ENCODE measurements at regions not wholly inside any gene's neighbourhood (a gene's known extent, or its start where the extent isn't known, plus 50 kb on each side); places are given as distances from the start of the nearest gene placed in this dataset.
"Not testable (repeated sequence)": the region's sequence is repeated elsewhere in the genome, so short reads cannot be mapped to it uniquely, and the experiment has no call there.

DNA sequence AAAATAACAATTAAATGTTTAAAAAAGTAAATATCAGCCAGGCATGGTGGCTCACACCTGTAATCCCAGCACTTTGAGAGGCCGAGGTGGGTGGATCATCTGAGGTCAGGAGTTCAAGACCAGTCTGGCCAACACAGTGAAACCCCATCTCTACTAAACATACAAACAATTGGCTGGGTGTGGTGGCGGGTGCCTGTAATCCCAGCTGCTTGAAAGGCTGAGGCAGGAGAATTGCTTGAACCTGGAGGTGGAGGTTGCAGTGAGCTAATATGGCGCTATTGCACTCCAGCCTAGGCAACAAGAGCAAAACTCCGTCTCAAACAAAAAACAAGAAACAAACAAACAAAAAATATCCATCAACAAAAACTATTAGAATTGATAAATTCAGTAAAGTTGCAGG lies 77.5 kb downstream of the SNX5 start:
- H3K9me3 Mint-ChIP-seq; POLR2A ChIA-PET; DNase-seq; H3K27ac Mint-ChIP-seq; H3K4me1 Mint-ChIP-seq; H3K4me3 Mint-ChIP-seq; ATAC-seq (ENCODE audit: low read depth); H3K36me3 Mint-ChIP-seq: not testable (repeated sequence)
- peaks cover 20% of the 10 kb centered on the region for H3K27me3 Mint-ChIP-seq

DNA sequence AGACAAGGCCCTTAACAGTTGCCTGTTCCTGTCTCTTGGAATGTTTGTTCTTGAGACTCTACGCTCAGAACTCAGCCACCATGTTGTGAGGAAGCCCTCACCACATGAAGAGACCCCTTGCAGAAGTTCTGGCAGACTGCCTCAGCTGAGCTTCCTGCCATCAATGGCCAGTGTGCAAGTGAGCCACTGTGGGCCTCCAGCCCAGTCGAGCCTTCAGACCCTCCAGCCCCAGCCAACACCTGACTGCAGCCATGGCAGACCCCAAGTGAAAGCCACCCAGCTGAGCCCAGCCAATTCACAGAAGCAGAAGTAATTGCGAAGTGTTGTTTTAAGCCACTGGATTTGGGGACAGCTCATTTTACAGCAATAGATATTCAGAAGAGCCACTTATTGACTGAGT lies 78.3 kb downstream of the SNX5 start:
- POLR2A ChIA-PET, result no interaction called here
- no peak for DNase-seq
- Mint-ChIP-seq H3K36me3 (peaks cover 1% of the 10 kb centered on the region), H3K27me3 (peaks cover 18% of the 10 kb centered on the region), H3K4me1 (peaks cover under 1% of the 10 kb centered on the region), H3K4me3 (no peak overlapping the region), H3K27ac (no peak overlapping the region), H3K9me3 (peaks cover 5% of the 10 kb centered on the region)
- ATAC-seq (ENCODE audit: low read depth), result no peak

DNA sequence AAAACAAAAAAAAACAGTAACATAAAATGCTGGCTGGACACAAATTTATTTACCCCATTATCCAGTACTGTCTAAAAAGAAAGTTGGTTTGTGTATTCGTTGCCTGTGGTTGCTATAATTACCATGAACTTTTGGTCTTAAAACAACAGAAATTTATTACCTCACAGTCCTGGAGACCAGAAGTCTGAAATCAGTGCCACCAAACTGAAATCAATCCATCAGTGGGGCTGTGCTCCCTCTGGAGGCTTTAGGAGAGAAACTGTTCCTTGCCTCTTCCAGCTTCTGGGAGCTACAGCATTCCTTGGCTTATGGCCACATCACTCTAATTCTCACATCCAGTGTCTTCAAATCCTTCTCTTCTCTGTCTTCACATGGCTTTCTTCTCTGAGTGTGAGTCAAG lies 79.4 kb downstream of the SNX5 start:
- DNase-seq, result no peak
- POLR2A ChIA-PET, result no interaction called here
- no peak for ATAC-seq (ENCODE audit: low read depth)
- Mint-ChIP-seq H3K27me3 (peaks cover 17% of the 10 kb centered on the region), H3K4me1 (no peaks in the 10 kb centered on the region), H3K4me3 (no peak overlapping the region), H3K36me3 (peaks cover 1% of the 10 kb centered on the region), H3K27ac (no peak overlapping the region), H3K9me3 (peaks cover 5% of the 10 kb centered on the region)

DNA sequence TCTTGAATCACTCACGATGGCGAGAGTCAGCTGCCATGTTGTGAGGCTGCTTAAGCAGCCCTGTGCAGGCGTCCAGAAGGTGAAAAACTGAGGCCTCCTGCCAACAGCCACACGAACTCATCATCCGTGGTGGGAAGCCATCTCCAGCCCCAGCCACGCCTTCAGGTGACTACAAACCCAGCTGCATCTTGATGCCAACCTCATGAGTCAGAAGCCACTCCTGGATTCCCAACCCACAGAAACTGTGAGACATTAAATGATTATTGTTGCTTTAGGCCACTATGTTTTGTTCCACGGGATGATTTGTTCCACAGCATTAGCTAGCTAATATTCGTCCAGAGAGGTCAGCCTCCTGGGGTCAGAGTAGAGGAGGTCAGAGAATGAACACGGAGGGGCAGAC lies 80.5 kb downstream of the SNX5 start:
- peaks cover 17% of the 10 kb centered on the region for H3K27me3 Mint-ChIP-seq
- POLR2A ChIA-PET, result no interaction called here

DNA sequence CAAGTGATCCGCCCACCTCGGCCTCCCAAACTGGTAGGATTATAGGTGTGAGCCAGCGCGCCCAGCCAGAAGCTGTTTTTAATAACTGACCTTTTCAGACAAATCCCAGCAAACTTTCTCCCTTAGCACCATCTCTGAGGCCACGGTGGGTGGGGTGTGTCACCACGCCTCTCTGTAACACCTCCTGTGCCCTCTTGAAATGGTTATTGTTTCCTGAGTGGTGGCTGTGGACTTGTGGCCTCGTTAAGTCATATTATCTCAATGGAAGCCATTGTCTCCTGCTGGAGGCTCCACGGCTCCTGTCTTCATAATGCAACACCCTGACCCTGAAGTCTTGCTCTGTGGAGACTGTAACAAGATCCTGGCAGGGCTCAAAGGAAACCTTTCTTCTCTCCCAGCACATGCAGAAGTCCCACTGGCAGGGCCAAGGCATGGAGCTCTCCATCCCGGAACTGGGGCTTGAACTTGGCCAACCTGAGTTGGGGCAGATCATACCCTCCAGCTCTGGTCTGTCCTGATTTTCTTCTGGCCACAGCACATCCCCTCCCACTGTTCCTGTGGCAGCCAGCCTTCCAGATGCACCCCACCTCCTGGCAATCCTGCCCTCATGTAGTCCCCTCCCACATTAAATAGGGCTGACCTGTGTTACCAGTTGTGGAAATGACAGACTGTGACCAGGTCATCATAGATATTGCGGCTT lies 81.1 kb downstream of the SNX5 start:
- H3K4me1 Mint-ChIP-seq, result no peaks in the 10 kb centered on the region

More for the DNA sequence above, 80.5 kb downstream of the SNX5 start:
- peaks cover 5% of the 10 kb centered on the region for H3K9me3 Mint-ChIP-seq
- no peak overlapping the region for H3K4me3 Mint-ChIP-seq
- H3K4me1 Mint-ChIP-seq, result no peaks in the 10 kb centered on the region
- no peak for ATAC-seq (ENCODE audit: low read depth)
- H3K27ac Mint-ChIP-seq, result no peak overlapping the region
- H3K36me3 Mint-ChIP-seq, result peaks cover 1% of the 10 kb centered on the region
- DNase-seq, result no peak

DNA sequence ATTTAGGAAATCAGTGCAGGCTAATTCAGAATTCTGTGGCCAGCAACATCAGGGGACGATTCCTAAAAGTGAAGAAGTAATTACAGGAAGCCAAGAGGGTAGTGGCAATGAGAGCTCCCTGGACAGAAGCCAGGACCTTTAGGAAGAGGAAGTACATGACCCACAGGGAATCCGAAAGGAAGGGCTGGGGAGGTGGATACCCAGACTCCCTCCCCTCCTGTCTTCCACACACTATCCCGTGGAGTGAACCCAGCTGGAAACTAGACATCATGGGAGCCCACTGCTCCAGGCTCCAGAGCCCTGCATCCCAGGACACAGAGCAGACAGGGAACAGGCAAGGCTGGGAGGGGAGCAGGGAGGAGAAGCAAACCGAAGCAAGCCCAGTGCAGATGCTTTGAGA lies 83.0 kb downstream of the SNX5 start:
- peaks cover 5% of the 10 kb centered on the region for H3K9me3 Mint-ChIP-seq
- H3K27ac Mint-ChIP-seq, result no peak overlapping the region
- peaks cover 7% of the 10 kb centered on the region for H3K27me3 Mint-ChIP-seq
- DNase-seq (no peak), ATAC-seq (ENCODE audit: low read depth) (no peak)
- POLR2A ChIA-PET, result no interaction called here
- no peak overlapping the region for H3K4me3 Mint-ChIP-seq
- no peaks in the 10 kb centered on the region for H3K4me1 Mint-ChIP-seq
- H3K36me3 Mint-ChIP-seq, result peaks cover 1% of the 10 kb centered on the region

More for the DNA sequence above, 81.1 kb downstream of the SNX5 start:
- DNase-seq (no peak), ATAC-seq (ENCODE audit: low read depth) (no peak)
- Mint-ChIP-seq H3K27ac (no peak overlapping the region), H3K4me3 (no peak overlapping the region), H3K9me3 (peaks cover 5% of the 10 kb centered on the region), H3K36me3 (peaks cover 1% of the 10 kb centered on the region), H3K27me3 (peaks cover 17% of the 10 kb centered on the region)
- POLR2A ChIA-PET, result no interaction called here

DNA sequence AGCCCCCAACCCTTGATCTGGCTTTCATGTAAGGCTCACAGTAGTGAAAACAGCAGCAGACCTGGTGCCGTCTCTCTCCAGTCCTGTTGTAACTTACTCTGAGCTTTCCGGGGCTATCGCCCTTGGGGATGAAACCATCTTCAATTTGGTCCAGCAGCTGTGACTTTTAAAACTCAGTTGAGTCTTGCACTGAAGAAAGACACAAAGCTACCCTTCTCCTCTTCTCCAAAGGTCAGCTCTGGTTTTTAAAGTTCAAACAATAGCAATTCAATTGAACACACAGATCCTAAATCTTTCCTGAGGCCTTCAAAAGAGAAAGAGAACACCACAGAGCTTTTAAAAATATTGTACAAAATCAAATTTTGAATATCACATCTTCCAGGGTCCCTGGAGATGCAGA lies 83.5 kb downstream of the SNX5 start:
- POLR2A ChIA-PET, result interaction anchor here (0.6 kb wide), 1 partner anchor 103 kb away, joined by 9 read pairs; no protein-coding TSS in a partner anchor
- H3K9me3 Mint-ChIP-seq, result peaks cover under 1% of the 10 kb centered on the region
- peaks cover 1% of the 10 kb centered on the region for H3K36me3 Mint-ChIP-seq
- no peak overlapping the region for H3K4me3 Mint-ChIP-seq
- ATAC-seq (ENCODE audit: low read depth), result no peak
- peaks cover 7% of the 10 kb centered on the region for H3K27me3 Mint-ChIP-seq
- no peaks in the 10 kb centered on the region for H3K4me1 Mint-ChIP-seq
- DNase-seq, result no peak
- H3K27ac Mint-ChIP-seq, result no peak overlapping the region

DNA sequence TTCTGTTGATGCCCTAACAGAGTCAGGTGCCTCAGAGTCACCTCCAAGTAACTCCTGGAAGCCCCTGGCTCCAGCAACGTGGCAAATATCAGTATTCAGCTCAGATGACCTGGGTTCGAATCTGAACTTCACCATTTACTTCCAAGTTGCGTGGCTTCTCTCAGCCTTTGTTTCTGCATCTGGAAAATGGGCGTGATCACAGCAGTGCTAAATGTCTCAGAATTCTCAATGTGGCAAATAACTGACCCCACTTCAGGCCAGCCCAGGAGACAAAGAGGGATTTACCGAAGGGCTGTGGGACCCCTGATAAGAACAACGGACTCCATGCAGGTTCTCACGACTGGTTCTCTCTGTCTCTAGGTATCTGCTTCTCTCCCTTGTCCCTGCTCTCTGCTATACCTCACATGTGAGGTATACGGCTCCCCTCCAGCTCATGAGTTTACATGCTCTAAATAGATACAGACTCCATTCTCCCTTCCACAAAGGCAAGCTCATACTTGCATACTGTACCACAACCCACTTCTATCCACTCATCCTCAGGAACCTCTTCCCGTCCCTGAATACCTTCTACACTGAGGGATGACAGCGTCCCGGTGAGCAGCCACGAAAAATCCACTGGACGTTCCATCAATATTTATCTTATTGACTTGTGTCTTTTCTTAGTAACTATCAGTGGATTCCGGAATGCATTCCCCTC lies 84.1 kb downstream of the SNX5 start:
- POLR2A ChIA-PET, result interaction anchor here (0.6 kb wide), 1 partner anchor 104 kb away, joined by 9 read pairs; no protein-coding TSS in a partner anchor
- H3K4me3 Mint-ChIP-seq, result no peak overlapping the region
- H3K27ac Mint-ChIP-seq, result no peak overlapping the region
- ATAC-seq (ENCODE audit: low read depth), result no peak
- H3K36me3 Mint-ChIP-seq, result peaks cover under 1% of the 10 kb centered on the region
- DNase-seq, result no peak
- no peaks in the 10 kb centered on the region for H3K9me3 Mint-ChIP-seq
- no peaks in the 10 kb centered on the region for H3K4me1 Mint-ChIP-seq
- H3K27me3 Mint-ChIP-seq, result peaks cover 4% of the 10 kb centered on the region

DNA sequence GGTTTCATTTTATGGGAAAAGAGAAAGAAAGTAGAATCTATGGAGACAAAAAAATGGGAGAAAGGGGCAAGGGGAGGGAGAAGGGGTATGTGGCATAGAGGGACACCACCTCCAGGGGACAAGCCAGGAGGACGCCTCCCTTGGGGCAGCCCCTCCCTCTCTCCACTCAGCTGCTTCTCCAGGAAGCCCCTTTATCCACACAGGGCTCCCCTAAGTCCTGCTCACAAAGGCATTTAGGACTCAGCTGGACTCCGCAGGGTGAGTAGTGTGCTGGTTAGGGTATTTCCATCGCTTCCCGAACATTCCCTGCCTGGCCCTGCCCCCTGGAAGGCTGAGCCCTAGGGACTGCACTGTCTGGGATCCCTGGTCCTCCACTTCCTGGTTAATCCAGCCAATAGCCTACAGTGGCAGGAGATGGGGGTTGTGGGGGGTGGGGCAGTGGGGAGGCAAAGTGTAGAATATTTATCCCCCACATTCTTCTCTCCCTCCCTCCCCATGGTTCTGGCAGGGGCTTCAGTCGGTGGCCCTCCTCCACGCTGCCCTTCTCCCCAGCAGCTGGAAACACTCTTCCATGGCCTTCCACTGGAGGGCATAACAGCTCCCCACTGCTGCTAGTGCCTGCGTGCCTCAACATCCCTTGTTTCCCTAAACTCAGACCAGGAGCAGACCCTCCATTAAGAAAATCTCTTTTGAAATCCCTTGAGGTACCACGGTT lies 84.8 kb downstream of the SNX5 start:
- Mint-ChIP-seq H3K4me3 (no peak overlapping the region), H3K27me3 (peaks cover 3% of the 10 kb centered on the region), H3K36me3 (no peaks in the 10 kb centered on the region), H3K9me3 (no peaks in the 10 kb centered on the region), H3K27ac (no peak overlapping the region), H3K4me1 (peaks cover 5% of the 10 kb centered on the region)
- no peak for ATAC-seq (ENCODE audit: low read depth)
- DNase-seq, result no peak
- POLR2A ChIA-PET, result no interaction called here

DNA sequence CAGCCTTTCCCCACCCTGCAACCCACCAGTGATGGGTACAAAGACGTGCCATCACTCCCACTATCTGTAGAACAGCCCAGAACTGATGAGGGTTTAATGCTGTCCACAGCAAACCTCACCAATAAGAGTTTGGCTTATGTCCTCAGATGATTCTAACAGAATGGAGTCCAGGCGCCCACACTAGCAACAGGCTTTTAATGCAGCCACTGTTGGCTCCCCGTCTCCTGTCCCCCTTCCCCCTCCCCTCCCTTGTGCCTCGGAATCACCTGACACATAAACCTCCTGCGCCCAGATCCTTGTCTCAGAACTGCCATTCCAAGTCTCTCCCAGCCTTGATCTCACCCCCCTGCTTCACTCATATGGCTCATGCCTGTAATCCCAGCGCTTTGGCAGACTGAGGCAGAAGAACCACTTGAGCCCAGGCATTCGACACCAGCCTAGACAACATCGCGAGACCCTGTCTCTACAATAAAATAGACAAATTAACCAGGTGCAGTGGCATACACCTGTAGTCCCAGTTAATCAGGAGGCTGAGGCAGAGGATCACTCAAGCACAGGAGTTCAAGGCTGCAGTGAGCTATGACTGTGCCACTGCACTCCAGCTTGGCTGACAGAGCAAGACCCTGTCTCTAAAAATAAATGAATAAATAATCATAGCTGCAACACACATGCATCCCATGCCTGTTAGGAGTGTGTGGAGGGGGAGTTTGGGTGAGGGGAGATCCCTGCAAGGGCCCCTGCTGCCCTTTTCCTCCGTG lies 85.6 kb downstream of the SNX5 start:
- POLR2A ChIA-PET, result no interaction called here
- no peaks in the 10 kb centered on the region for H3K36me3 Mint-ChIP-seq
- no peak overlapping the region for H3K4me3 Mint-ChIP-seq
- ATAC-seq (ENCODE audit: low read depth) (no peak), DNase-seq (no peak)
- no peak overlapping the region for H3K27ac Mint-ChIP-seq
- H3K9me3 Mint-ChIP-seq, result no peaks in the 10 kb centered on the region
- peaks cover 3% of the 10 kb centered on the region for H3K27me3 Mint-ChIP-seq
- H3K4me1 Mint-ChIP-seq, result peaks cover 8% of the 10 kb centered on the region

DNA sequence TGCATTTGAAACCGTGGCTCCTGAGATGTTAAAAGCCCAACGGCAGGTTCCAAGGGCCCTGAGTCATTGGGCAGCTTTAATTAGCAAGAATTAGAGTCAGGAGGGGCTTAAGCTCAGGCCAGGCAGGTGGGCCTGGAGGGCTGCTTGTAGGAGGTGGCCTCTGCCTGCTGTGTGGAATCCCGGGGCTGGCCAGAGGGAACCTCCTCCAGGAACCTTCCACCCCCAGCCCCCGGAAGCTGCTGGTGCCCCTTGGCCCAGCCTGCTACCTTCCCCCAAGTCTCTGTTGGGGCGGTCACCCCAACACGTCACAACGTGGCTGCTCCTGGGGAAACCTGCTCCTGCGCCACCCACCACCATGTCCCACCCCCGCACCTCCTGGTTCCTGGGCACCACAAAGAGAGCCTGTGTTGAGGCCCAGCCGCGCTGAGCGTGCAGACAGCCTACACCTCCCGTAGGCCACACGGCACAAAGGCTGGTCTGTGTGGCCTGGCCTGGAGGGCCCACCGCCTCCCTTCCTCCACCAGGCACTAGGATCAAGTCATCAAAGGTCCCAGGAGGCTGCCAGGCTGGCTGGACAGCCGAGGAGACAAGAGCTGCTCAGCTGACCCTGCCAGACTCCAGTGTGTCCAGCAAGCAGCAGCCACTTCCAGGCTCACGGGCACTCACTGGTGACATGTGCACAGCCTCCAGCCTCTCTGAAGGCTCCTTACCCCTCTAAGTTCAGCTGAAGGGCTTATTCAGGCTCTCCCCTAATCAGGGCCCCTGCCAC lies 86.3 kb downstream of the SNX5 start:
- no peaks in the 10 kb centered on the region for H3K9me3 Mint-ChIP-seq
- H3K4me3 Mint-ChIP-seq, result no peak overlapping the region
- H3K27me3 Mint-ChIP-seq, result peaks cover 6% of the 10 kb centered on the region
- ATAC-seq (ENCODE audit: low read depth) (no peak), DNase-seq (no peak)
- peaks cover 8% of the 10 kb centered on the region for H3K4me1 Mint-ChIP-seq
- POLR2A ChIA-PET, result no interaction called here
- H3K27ac Mint-ChIP-seq, result no peak overlapping the region
- H3K36me3 Mint-ChIP-seq, result no peaks in the 10 kb centered on the region

DNA sequence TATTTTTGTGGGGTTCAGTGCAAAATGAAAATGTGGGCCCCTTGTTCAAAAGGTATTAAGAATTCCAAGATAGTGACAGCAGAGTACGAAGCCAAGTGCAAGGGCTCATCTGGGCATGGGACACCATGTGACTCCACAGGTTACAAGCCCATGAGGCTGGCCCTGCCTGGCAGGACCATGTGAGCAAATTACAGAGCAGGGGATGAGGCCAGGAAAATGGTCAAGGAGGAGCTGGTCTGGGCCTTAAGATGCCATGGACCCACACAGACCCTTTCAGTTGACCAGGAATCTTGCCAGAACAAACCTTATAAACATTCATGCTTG lies 86.9 kb downstream of the SNX5 start:
- DNase-seq (no peak), ATAC-seq (ENCODE audit: low read depth) (no peak)
- no peaks in the 10 kb centered on the region for H3K36me3 Mint-ChIP-seq
- H3K9me3 Mint-ChIP-seq, result no peaks in the 10 kb centered on the region
- POLR2A ChIA-PET, result no interaction called here
- no peak overlapping the region for H3K4me3 Mint-ChIP-seq
- peaks cover 11% of the 10 kb centered on the region for H3K27me3 Mint-ChIP-seq
- no peak overlapping the region for H3K27ac Mint-ChIP-seq
- H3K4me1 Mint-ChIP-seq, result peaks cover 8% of the 10 kb centered on the region
